Thyroid gland (tissue), 4 donors: ENCODE measurements at regions not wholly inside any gene's neighbourhood (a gene's known extent, or its start where the extent isn't known, plus 50 kb on each side); places are given as distances from the start of the nearest gene placed in this dataset.

Experiments
- POLR2A ChIP-seq, 2 donors: fragments of 450-650 bp; IDR thresholded peaks; one replicate each; pipeline ENCODE4 v1.6.1; 2017; ENCODE audit warnings: antibody characterized with exemption in 2 of 2, mild to moderate bottlenecking in 2 of 2, moderate library complexity in 1 of 2
- TF ChIP-seq, protein P1 (sequence below), 6 experiments: fragments of 200-600 bp in 3 of 6; fragments of 450-650 bp in 3 of 6; sonication (generic) in 3 of 6; IDR thresholded peaks; one replicate each; pipeline ENCODE4 v1.5.1; 2016 to 2019; ENCODE audit warnings: antibody characterized with exemption in 6 of 6, mild to moderate bottlenecking in 2 of 6, inconsistent platforms in 1 of 6, moderate library complexity in 1 of 6

GRCh38 chr21:43313221-43313938 lies 113.6 kb downstream of the SIK1 start:
- TF ChIP-seq, protein P1, sequence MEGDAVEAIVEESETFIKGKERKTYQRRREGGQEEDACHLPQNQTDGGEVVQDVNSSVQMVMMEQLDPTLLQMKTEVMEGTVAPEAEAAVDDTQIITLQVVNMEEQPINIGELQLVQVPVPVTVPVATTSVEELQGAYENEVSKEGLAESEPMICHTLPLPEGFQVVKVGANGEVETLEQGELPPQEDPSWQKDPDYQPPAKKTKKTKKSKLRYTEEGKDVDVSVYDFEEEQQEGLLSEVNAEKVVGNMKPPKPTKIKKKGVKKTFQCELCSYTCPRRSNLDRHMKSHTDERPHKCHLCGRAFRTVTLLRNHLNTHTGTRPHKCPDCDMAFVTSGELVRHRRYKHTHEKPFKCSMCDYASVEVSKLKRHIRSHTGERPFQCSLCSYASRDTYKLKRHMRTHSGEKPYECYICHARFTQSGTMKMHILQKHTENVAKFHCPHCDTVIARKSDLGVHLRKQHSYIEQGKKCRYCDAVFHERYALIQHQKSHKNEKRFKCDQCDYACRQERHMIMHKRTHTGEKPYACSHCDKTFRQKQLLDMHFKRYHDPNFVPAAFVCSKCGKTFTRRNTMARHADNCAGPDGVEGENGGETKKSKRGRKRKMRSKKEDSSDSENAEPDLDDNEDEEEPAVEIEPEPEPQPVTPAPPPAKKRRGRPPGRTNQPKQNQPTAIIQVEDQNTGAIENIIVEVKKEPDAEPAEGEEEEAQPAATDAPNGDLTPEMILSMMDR (IDR thresholded peaks at IDR 0.05) = no peak
- TF ChIP-seq POLR2A (IDR thresholded peaks at IDR 0.05) = no peak
